Loucy (cell line): ENCODE measurements at regions not wholly inside any gene's neighbourhood (a gene's known extent, or its start where the extent isn't known, plus 50 kb on each side); places are given as distances from the start of the nearest gene placed in this dataset.

Source experiments
- EZH2phosphoT487 ChIP-seq: fragments of 200-600 bp; IDR thresholded peaks from 2 replicates; pipeline ENCODE4 v1.6.1; 2018; ENCODE audit warnings: antibody characterized with exemption, mild to moderate bottlenecking, moderate library complexity, borderline replicate concordance
- TF ChIP-seq, protein P1 (sequence below): fragments of 200-600 bp; sonication (generic); conservative IDR thresholded peaks from 2 replicates; pipeline ENCODE4 v1.5.1; 2014; ENCODE audit warnings: mild to moderate bottlenecking, antibody characterized with exemption, low read length

DNA sequence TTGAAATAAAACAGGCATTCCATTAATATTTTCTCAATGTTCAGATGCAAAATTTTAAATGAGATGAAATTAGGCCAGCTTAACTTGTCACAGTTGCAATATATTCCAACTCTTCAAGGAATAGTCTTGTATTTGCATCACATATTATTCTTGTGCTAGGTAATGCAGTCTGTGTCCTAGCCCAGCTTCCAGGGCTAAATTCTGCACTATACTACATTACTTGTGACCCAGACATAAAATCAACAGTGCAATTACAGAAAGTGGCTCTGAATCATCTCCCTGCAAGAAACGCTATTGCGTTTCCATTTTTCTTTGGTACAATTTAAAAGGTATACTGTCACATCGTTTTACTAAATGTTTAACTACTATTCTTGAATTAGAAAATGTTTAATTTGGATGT is 399.2 kb downstream of the TENT5A start:
- TF ChIP-seq, protein P1, sequence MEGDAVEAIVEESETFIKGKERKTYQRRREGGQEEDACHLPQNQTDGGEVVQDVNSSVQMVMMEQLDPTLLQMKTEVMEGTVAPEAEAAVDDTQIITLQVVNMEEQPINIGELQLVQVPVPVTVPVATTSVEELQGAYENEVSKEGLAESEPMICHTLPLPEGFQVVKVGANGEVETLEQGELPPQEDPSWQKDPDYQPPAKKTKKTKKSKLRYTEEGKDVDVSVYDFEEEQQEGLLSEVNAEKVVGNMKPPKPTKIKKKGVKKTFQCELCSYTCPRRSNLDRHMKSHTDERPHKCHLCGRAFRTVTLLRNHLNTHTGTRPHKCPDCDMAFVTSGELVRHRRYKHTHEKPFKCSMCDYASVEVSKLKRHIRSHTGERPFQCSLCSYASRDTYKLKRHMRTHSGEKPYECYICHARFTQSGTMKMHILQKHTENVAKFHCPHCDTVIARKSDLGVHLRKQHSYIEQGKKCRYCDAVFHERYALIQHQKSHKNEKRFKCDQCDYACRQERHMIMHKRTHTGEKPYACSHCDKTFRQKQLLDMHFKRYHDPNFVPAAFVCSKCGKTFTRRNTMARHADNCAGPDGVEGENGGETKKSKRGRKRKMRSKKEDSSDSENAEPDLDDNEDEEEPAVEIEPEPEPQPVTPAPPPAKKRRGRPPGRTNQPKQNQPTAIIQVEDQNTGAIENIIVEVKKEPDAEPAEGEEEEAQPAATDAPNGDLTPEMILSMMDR = no peak
- TF ChIP-seq EZH2phosphoT487 = no peak
